Skeletal muscle tissue (tissue), 3 donors: ENCODE measurements at regions not wholly inside any gene's neighbourhood (a gene's known extent, or its start where the extent isn't known, plus 50 kb on each side); places are given as distances from the start of the nearest gene placed in this dataset.

ENCODE experiments used
- H3K27ac ChIP-seq: one replicate; pipeline ENCODE4 v1.7.0; 2013; ENCODE audit warnings: mild to moderate bottlenecking, low read depth, low read length, inconsistent platforms
- H3K27me3 ChIP-seq, 3 donors: one replicate each; pipeline ENCODE4 v1.7.0; 2013; ENCODE audit warnings: low read length in 3 of 3; ENCODE audit not compliant: control insufficient read depth in 3 of 3, insufficient read depth in 3 of 3
- H3K36me3 ChIP-seq, 3 donors: one replicate each; pipeline ENCODE4 v1.7.0; 2013; ENCODE audit warnings: low read length in 3 of 3; ENCODE audit not compliant: control insufficient read depth in 3 of 3, insufficient read depth in 3 of 3
- H3K4me1 ChIP-seq, 3 donors: one replicate each; pipeline ENCODE4 v1.7.0; 2013; ENCODE audit warnings: low read length in 3 of 3, mild to moderate bottlenecking in 3 of 3; ENCODE audit not compliant: control insufficient read depth in 3 of 3, insufficient read depth in 3 of 3
- H3K4me3 ChIP-seq, 3 donors: one replicate each; pipeline ENCODE4 v1.7.0; 2013; ENCODE audit warnings: low read length in 3 of 3
- H3K9ac ChIP-seq, 3 donors: one replicate each; pipeline ENCODE4 v1.7.0; 2013; ENCODE audit warnings: low read length in 3 of 3, mild to moderate bottlenecking in 3 of 3, moderate library complexity in 2 of 3, low read depth in 1 of 3
- H3K9me3 ChIP-seq, 3 donors: one replicate each; pipeline ENCODE4 v1.7.0; 2013; ENCODE audit warnings: low read length in 3 of 3; ENCODE audit not compliant: control insufficient read depth in 3 of 3
- donor health status: Osteomylitis.

- H3K27me3 ChIP-seq, result no peaks in the 10 kb centered on the region
- H3K27ac ChIP-seq, result no peak overlapping the region
- no peaks in the 10 kb centered on the region for H3K4me1 ChIP-seq
- H3K9ac ChIP-seq, result no peak overlapping the region
- H3K36me3 ChIP-seq, result no peaks in the 10 kb centered on the region
- H3K9me3 ChIP-seq, result peaks cover 0 to 2% (median 0%) of the 10 kb centered on the region in 3 donors
- no peak overlapping the region for H3K4me3 ChIP-seq
Observed at GRCh38 chr14:71597955-71598660, 334.1 kb upstream of the RGS6 start.

- H3K4me1 ChIP-seq, result no peaks in the 10 kb centered on the region
- no peaks in the 10 kb centered on the region for H3K36me3 ChIP-seq
- H3K27me3 ChIP-seq, result no peaks in the 10 kb centered on the region
- peaks cover 0 to 2% (median 0%) of the 10 kb centered on the region in 3 donors for H3K9me3 ChIP-seq
- H3K4me3 ChIP-seq, result no peak overlapping the region
- H3K9ac ChIP-seq, result no peak overlapping the region
- H3K27ac ChIP-seq, result no peak overlapping the region
Observed at GRCh38 chr14:71600309-71600708, 331.9 kb upstream of the RGS6 start.

DNA sequence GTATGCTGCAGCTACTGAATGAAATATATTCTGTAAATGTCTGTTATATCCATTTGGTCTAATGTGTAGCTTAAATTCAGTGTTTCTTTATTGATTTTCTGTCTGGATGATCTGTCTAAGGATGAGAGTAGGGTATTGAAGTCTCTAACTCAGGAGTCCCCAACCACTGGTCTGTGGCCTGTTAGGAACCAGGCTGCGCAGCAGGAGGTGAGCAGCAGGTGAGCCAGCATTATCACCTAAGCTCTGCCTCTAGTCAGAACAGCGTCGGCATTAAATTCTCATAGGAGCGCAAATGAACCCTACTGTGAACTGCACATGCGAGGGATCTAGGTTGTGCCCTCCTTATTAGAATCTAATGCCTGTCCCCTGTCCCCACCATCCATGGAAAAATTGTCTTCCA is 329.7 kb upstream of the RGS6 start:
- Histone ChIP-seq H3K9ac (no peak overlapping the region), H3K9me3 (peaks cover 0 to 2% (median 2%) of the 10 kb centered on the region in 3 donors), H3K27ac (no peak overlapping the region), H3K27me3 (no peaks in the 10 kb centered on the region), H3K36me3 (no peaks in the 10 kb centered on the region), H3K4me3 (no peak overlapping the region), H3K4me1 (no peaks in the 10 kb centered on the region)

- Histone ChIP-seq H3K4me3 (no peak overlapping the region), H3K27ac (no peak overlapping the region), H3K27me3 (no peaks in the 10 kb centered on the region), H3K36me3 (no peaks in the 10 kb centered on the region), H3K4me1 (no peaks in the 10 kb centered on the region), H3K9ac (no peak overlapping the region), H3K9me3 (peaks cover 0 to 2% (median 2%) of the 10 kb centered on the region in 3 donors)
Observed at GRCh38 chr14:71604231-71604630, 328.0 kb upstream of the RGS6 start.

DNA sequence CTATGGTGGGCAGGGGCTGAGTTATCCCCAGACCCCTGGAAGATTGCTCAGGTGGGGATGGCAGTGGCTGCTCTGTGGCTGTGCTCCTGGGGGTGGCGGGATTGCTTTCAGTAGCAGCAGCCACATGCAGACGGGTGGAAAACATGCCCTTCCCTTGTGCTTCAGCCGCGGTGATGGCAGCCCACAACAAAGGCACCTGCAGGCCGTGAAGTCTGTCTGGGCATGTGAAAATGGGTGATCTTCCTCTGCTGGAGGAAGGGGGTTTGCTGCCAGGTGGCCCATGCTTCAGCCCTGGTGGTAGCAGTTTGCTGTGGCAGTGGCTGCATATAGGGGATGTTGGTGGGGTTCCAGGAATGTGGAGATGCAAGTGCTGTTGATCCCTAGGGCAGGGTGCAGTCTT is 326.2 kb upstream of the RGS6 start:
- Histone ChIP-seq H3K36me3 (no peaks in the 10 kb centered on the region), H3K9ac (no peak overlapping the region), H3K9me3 (peaks cover 0 to 2% (median under 1%) of the 10 kb centered on the region in 3 donors), H3K4me1 (no peaks in the 10 kb centered on the region), H3K4me3 (no peak overlapping the region), H3K27ac (no peak overlapping the region), H3K27me3 (no peaks in the 10 kb centered on the region)

DNA sequence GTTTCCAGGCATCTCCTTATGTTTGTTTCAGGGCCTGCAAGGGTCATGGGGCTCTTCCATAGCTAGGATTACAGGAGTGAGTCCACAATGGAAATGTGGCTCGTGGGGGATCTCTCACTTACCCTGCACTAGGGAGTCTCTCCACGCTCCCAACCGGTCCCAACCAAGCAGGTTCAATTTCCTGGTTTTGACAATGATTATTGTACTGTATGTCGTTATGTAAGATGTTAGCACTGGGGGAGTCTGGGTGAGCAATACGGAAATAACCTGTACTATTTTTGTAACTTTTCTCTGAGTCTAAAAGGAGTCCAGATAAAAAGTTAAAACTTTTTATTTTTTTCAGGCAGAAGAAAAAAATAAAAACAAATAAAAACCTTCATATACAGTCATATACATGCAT is 325.7 kb upstream of the RGS6 start:
- no peaks in the 10 kb centered on the region for H3K4me1 ChIP-seq
- no peak overlapping the region for H3K9ac ChIP-seq
- H3K36me3 ChIP-seq, result no peaks in the 10 kb centered on the region
- H3K4me3 ChIP-seq, result no peak overlapping the region
- no peaks in the 10 kb centered on the region for H3K27me3 ChIP-seq
- peaks cover 0 to 2% (median 0%) of the 10 kb centered on the region in 3 donors for H3K9me3 ChIP-seq
- H3K27ac ChIP-seq, result no peak overlapping the region

- Histone ChIP-seq H3K4me3 (no peak overlapping the region), H3K4me1 (no peaks in the 10 kb centered on the region), H3K27ac (no peak overlapping the region), H3K36me3 (no peaks in the 10 kb centered on the region), H3K9me3 (peaks cover 0 to 2% (median 0%) of the 10 kb centered on the region in 3 donors), H3K27me3 (no peaks in the 10 kb centered on the region), H3K9ac (no peak overlapping the region)
Observed at GRCh38 chr14:71607056-71607455, 325.2 kb upstream of the RGS6 start.

- H3K9ac ChIP-seq, result no peak overlapping the region
- H3K4me1 ChIP-seq, result no peaks in the 10 kb centered on the region
Observed at GRCh38 chr14:71610149-71610548, 322.1 kb upstream of the RGS6 start.

GRCh38 chr14:71610797-71611196 is 321.4 kb upstream of the RGS6 start:
- Histone ChIP-seq H3K9ac (no peak overlapping the region), H3K9me3 (no peaks in the 10 kb centered on the region), H3K4me1 (no peaks in the 10 kb centered on the region), H3K27me3 (no peaks in the 10 kb centered on the region), H3K36me3 (no peaks in the 10 kb centered on the region), H3K27ac (no peak overlapping the region), H3K4me3 (no peak overlapping the region)

More at GRCh38 chr14:71610149-71610548, 322.1 kb upstream of the RGS6 start:
- H3K4me3 ChIP-seq, result no peak overlapping the region
- H3K36me3 ChIP-seq, result no peaks in the 10 kb centered on the region
- no peak overlapping the region for H3K27ac ChIP-seq
- H3K9me3 ChIP-seq, result peaks cover 0 to 2% (median 0%) of the 10 kb centered on the region in 3 donors
- H3K27me3 ChIP-seq, result no peaks in the 10 kb centered on the region

DNA sequence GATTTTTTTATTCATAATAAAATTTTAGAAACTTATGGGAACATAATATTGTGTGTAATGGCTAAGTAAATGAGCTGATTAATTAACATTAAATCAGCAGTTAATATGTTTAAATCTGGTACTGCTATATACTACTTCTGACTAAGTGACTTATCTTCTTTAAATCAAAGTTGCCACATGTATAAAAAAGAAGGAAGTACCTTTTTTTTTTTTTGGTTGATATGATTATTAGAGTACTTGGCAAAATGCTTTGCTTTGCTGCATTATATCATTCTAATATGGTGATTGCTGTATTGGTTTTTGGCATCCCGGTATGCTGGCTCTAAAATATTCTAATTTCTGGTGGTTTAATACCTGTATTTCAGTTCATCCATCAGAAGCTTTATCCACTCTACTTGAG is 319.1 kb upstream of the RGS6 start:
- no peaks in the 10 kb centered on the region for H3K4me1 ChIP-seq
- H3K4me3 ChIP-seq, result no peak overlapping the region
- H3K9ac ChIP-seq, result no peak overlapping the region
- no peaks in the 10 kb centered on the region for H3K36me3 ChIP-seq
- H3K9me3 ChIP-seq, result no peaks in the 10 kb centered on the region
- H3K27ac ChIP-seq, result no peak overlapping the region
- no peaks in the 10 kb centered on the region for H3K27me3 ChIP-seq
